Lung microvascular endothelial cell (primary cell): ENCODE measurements at regions not wholly inside any gene's neighbourhood (a gene's known extent, or its start where the extent isn't known, plus 50 kb on each side); places are given as distances from the start of the nearest gene placed in this dataset.
"Not testable (repeated sequence)": the region's sequence is repeated elsewhere in the genome, so short reads cannot be mapped to it uniquely, and the experiment has no call there.

ENCODE experiments used
- DNase-seq, 2 donors: peaks; one replicate each; pipeline versions ENCODE4 v3.0.0 to v3.0.0-alpha.2; 2010; ENCODE audit warnings: low read depth in 2 of 2

DNA sequence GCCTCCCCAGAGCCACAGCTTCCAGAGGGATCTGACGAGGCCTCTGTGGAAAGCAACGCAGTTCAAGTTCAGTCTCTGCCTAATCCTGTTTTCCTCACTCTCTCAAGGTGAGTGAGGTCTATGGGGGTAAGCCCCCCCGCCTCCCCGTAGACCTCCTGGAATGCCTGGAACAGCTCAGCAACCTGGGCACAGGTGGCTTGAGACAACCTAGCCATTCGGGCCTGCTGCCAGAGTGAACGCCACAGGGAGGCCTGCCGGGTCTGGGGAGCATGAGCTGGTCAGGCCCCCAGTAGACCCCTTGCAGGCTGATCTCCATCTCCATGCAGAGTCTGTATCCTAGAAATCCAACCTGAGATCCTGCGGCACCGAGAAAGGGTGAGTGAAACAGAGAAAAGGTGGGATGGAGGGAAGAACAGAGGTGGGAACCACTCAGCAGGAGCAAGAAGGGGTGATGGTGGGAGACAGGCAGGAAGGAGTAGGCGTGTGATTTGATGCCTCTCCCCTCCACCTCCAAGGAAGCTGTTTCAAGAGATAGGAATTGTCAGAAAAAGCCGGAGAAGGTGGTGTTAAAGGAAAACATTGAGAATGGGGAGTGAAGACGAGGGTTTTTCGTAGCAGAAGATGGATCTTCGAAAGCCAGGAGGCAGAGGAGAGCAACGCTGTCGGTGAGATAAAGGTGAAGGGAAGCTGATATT, 123.1 kb upstream of the PRMT8 start:
- no peak for DNase-seq

DNA sequence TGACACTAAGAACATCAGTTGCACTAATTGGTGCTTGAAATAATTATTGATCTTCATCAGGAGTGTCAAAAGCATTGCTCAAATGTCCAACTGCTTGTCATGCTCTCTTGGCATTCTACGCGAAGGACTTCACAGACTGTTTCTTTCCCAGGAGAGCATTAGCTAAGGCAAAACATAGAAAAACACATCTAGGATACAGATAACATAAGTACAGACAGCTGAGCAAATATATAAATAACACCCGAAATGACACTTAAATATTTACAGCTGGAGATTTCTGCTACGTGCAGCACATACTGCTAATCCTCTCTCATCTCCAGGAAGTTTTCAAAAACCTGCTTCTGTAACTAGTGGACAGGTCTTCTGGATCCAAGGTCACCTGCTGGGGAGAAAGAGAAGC, 120.0 kb upstream of the PRMT8 start:
- no peak for DNase-seq

DNA sequence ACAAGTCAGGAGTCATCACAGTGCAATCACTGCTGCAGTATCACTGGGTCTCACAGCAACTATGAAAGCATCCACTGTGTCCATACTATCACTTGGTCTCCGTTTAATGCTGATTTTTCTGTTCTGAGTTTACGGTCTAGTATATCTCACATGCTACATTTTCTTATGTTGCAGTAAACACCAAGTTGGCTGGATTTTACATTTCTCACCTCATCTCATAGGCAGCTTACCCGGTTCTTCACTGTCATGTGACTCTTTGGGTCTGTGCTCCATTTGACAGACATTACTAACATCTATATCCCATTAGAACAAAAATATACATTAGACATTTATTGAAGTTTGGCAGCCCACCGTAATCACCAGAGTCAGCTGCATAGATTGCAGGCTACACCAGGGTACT, 115.7 kb upstream of the PRMT8 start:
- no peak for DNase-seq

DNA sequence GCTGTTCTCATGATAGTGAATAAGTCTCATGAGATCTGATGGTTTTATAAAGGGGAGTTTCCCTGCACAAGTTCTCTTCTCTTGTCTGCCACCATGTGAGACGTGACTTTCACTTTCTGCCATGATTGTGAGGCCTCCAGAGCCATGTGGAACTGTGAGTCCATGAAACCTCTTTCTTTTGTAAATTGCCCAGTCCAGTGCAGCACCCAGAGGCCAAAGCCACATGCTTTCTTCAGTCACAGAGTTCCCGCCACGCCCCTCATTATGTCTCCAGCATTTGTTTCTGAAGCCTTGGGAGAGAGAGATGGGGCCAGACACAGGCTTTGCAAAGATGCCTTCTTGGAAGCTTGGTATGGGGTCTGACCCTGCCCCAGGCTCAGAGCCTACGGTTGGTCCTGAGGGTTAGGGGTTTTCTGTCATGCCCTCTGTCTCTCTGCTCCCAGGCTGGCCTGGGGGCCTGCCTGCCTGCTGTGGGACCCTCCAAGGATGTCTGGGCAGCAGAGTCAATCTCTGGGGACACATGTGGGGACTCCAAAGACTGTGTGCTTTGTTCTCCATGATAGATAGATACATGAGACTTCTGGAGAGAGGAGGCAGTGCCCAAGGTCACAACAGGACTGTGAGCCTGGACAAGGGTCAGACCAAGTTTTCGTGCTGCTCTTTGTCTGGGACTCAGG, 114.1 kb upstream of the PRMT8 start:
- DNase-seq, result no peak

DNA sequence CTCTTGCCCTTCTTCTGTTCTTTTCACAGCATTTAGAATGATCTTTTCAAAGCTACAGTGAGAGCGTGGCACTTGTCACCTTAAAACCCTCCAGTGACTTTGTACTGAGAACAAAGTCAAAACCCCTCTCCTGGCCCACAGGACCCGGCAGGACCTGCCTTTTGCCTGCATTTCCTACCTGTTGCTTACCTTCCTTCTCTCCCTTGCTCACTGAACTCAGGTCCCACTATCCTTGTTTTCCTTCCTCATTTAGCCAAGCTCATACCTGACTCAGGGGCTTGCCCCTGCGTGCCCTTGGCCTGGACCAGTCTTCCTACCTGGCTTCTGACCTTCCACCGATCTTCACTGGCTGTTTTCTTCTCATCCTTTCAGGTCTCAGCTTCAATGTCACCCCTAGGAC, 112.3 kb upstream of the PRMT8 start:
- DNase-seq, result no peak

DNA sequence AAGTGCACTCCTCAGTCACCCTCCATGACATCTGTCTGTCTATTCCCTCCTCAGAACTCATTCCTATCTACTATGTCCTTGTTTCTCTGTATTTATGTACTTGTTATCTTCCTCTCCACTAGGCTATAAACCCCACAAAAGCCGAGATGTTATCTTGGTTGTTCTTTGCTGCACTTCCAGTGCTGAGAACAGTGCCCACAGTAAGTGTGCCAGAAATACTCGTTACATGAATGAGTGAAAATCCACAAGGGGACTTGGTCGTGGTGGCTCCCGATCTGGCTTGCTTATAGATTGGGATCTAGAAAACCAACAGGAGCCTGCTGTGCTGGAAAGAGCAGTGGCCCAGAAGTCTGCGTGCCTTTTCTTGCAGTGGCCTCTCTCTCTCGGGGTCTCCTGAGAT, 111.9 kb upstream of the PRMT8 start:
- DNase-seq, result no peak

- DNase-seq, result no peak
Observed at GRCh38 chr12:3380200-3381043, 110.6 kb upstream of the PRMT8 start.

DNA sequence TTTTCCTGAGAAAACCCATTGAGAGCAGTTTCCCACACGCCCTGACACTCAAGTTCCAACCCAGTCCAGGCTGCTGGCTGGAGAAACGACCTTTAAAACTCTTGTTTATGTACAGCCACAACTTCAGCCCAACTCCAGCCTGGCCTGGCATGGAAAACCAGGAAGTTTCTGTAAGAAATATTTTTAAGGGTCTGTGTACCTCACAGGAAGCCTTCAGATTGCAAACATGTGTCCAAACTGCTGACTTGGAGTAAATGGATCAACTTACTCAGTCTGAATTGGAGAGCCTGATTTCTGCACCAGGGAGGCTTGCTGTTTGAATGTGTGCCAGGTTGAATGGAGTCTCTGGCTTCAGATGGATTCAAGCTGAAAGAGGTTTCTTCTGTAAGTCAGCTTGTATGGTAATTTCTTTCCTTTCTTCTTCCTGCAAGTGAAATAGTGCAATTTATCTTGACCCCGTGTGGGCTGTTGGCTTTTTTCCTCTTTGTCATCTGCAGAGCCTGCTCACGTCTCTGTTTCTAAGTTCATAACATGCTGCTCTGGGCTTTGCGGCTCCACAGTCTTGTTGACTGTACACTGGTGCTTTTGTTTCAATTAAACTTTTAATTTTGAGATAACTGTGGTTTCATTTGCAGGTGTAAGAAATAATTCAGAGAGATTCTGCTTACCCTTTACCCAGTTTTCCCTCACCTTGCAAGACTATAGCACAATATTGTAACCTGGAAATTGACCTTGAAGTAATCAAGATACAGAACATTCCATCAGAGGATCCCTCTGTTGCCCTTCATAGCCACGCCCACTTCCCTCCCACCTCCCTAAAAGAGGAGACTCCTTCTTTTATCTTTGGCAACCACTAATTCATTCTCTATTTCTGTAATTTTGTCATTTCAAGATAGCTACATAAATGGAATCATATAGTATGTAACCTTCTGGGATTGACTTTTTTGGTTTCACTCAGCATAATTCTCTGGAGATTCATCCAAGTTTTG, 109.7 kb upstream of the PRMT8 start:
- DNase-seq, result no peak

DNA sequence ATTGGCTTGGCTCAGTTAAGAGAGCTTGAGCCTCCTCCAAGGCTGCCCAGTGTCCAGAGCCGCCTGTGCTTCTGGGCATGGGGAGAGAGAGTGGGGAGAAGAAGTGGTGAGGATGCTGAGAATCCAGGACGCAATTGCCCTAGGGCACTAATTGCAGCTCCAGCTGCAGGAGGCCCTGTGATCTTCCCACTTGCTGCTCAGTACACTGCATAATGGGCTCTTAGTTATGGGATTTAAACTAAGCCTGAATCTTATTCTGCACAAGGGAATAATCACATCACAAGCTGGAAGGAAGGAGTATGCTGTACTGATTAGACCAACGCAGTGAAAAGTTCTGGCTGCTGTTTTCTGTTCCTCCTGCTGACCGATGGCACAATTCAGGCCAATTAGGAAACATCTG, 101.0 kb upstream of the PRMT8 start:
- no peak for DNase-seq

DNA sequence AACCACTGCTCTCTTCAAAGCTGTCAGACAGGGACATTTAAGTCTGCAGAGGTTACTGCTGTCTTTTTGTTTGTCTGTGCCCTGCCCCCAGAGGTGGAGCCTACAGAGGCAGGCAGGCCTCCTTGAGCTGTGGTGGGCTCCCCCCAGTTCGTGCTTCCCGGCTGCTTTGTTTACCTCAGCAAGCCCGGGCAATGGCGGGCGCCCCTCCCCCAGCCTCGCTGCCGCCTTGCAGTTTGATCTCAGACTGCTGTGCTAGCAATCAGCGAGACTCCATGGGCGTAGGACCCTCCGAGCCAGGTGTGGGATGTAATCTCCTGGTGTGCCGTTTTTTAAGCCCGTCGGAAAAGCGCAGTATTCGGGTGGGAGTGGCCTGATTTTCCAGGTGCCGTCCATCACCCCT, 93.4 kb upstream of the PRMT8 start:
- not testable (repeated sequence) for DNase-seq

- no peak for DNase-seq
Observed at GRCh38 chr12:3398196-3398789, 92.7 kb upstream of the PRMT8 start.

DNA sequence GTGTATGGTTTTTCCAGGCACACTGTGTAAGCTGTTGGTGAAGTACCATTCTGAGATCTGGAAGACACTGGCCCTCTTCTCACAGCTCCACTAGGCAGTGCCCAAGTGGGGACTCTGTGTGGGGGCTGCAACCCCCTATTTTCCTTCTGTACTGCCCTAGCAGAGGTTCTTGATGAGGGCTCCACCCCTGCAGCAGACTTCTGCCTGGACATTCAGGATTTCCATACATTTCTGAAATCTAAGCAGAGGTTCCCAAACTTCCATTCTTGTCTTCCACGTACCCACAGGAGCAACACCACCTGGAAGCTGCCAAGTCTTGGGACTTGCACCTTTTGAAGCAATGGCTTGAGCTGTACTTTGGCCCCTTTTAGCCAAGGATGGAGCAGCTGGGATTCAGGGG, 85.2 kb upstream of the PRMT8 start:
- DNase-seq, result no peak

DNA sequence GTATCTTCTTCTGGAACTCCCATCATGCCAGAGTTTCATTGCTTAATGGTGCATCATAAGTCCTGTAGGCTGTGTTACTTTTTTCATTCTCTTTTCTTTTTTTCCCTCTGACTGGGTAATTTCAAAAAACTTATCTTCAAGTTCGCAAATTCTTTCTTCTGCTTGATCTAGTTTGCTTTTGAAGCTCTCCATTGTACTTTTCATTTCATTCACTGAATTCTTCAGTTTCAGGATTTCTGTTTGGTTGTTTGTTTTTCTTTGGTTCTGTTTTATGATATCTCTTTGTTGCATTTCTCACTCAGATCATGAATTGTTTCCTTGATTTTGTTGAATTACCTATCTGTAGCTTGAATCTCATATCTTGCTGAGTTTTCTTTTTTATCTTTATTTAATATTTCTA, 83.3 kb upstream of the PRMT8 start:
- DNase-seq, result no peak

- DNase-seq, result no peak
Observed at GRCh38 chr12:3409662-3410061, 81.3 kb upstream of the PRMT8 start.

DNA sequence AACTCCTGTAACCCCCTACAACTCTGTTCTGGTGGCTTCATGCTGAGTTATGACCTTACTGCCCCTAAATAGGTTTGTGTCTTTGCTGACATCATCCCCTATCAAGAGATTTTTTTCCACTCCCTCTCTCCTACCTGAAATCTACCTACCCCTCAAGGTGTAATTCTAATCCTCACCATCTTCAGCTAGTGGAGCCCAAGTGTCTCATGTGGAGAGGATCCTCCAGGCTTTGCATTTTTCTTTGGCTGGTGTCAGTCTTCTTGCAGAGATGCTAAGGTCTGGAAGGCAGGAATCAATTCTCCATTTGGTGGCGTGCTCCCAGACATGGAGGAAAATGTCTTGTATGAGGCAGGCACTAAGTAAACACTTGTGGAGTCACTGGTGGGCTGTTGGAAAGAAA, 74.8 kb upstream of the PRMT8 start:
- no peak for DNase-seq

DNA sequence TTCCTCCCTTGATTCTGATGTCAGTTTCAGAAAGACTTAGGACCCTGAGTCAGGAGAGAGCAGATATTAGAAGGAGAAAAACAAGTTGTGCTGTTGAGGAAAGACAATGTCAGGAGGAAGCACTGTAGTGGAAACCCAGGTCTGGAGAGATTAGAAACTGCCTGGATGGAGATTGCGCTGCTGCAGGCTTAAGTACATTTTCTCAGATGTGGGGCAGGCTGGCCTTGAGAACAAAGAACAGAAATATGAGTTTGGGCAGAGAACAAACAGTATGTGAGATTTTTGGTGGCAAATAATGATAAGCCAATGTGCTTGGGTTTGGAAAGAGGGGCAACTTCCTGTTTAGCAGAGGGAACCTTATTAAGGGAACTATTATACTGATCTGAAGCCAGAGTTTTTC, 74.3 kb upstream of the PRMT8 start:
- DNase-seq, result no peak

DNA sequence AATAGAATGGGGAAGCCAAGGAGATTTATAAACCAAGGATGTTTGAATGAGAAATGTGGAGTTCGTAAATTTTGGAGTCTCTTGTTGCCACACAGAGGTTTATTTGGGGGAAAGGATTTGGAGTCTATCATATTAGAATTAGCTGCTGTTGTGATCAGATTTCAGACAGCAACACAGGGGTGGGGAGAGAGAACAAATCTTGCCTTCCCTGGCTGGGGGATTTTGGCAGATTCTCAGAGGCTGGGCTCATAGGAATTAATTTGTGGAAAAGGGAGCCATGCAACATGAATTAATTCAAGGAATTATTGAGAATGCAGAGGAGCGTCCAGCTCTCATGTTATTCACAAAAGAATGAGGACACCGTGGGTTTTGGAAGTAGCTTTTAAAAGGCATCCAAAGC, 73.9 kb upstream of the PRMT8 start:
- no peak for DNase-seq

GRCh38 chr12:3417937-3418462, 73.0 kb upstream of the PRMT8 start:
- DNase-seq, result no peak

GRCh38 chr12:3418609-3419390, 72.2 kb upstream of the PRMT8 start:
- DNase-seq, result no peak

DNA sequence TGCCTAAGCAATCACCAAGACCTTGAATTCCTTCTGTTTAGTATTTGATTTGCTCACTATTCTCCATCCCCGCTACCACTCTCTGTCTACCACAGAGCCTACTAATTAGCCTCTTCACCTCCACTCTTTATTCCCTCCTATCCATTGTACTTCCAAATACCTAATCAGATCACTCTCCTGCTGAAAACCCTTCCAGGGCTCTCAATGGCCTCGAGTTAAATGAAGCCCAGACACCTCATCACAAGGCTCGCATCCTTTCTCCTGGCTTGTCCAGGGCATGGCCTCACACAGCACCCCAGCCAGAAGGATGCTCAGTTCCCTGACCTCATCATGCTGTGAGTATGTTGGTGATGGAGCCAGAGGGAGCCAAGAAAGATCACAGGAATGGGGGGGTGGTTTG, 71.4 kb upstream of the PRMT8 start:
- DNase-seq, result no peak
